ENCODE measurements at regions not wholly inside any gene's neighbourhood (a gene's known extent, or its start where the extent isn't known, plus 50 kb on each side); places are given as distances from the start of the nearest gene placed in this dataset.
A peak's percentile ranks its signal among the peaks of the same experiment; 100 is the strongest.

- DNase-seq (ENCODE audit: low spot score), result peak; percentile 91
These were observed 269.8 kb downstream of the SYK start for GRCh38 chr9:91071184-91071990.

GRCh38 chr9:91073049-91073810, 271.6 kb downstream of the SYK start:
- DNase-seq (ENCODE audit: low spot score), result no peak

GRCh38 chr9:91073811-91074771, 272.5 kb downstream of the SYK start:
- no peak for DNase-seq (ENCODE audit: low spot score)

DNA sequence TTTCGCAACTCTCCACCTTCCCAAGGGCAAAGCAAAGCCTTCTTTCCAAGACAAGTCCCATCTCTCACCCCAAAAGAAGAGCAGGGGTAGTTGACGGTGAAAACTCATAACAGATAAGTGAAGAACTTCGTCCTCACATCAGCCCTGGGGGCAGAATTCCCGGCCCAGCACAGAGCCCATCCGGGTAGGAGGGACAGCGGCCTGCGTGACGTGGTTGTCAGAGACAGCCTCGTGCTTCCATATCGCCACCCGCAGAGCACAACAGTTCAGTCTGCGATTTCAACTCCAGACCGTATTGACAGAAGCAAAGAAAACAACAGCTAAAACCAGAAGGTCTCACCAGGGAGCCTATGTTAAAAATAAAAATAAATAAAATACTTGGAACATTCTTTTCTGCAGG, 273.2 kb downstream of the SYK start:
- DNase-seq (ENCODE audit: low spot score), result no peak

DNA sequence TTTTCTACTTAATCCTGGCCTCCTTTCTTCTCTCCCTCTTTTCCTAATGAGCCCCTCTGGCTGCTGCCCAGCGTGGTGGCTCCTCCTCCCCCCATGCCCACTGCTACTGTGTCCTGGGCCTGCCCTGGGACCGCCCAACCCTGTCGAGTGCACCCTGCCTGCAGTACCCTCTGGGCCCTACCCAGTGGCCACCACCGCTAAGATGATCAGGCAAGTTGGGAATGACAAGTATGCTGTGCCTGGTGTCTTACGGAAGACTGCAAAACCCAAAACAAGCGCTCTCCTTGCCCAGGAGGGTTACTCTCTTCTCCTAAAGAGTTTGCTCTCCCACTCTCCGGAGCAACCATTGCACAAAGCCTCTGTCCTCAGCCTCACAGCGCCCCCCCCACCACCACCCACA, 273.7 kb downstream of the SYK start:
- no peak for DNase-seq (ENCODE audit: low spot score)

GRCh38 chr9:91077624-91078368, 276.2 kb downstream of the SYK start:
- no peak for DNase-seq (ENCODE audit: low spot score)

DNA sequence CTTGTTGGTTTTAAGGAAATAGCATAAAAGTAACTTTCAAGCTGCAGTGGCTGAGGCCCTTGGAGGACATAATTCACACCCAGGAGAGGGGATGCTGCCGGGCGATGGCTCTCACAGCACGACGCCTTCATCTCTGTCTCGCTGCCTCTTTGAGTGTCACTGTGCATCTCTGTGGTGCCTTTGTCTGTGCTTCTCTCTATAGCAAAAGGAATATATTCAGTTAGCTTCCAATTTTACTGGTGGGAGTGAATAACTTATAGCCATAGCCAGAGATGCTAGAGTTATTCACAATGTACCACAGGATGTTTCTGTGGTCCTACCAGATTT, 276.7 kb downstream of the SYK start:
- DNase-seq (ENCODE audit: low spot score), result no peak

DNA sequence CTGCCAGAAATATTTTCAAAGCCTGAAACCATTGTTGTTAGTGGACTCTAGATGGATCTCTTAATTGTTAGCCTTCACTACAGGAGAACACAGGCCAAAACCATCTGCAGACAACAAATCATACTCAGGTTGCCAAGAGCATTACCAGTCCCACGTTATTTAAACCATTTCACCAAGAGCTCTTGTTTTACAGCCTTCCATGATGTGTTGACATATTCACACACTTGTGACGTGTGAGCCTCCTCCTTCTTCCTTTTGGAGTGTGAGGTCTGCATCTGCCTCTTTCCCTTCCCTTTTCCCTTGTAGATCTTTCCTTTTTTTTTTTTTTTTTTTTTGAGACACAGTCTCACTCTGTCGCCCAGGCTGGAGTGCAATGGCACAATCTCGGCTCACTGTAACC, 279.0 kb downstream of the AUH start:
- no peak for DNase-seq (ENCODE audit: low spot score)

DNA sequence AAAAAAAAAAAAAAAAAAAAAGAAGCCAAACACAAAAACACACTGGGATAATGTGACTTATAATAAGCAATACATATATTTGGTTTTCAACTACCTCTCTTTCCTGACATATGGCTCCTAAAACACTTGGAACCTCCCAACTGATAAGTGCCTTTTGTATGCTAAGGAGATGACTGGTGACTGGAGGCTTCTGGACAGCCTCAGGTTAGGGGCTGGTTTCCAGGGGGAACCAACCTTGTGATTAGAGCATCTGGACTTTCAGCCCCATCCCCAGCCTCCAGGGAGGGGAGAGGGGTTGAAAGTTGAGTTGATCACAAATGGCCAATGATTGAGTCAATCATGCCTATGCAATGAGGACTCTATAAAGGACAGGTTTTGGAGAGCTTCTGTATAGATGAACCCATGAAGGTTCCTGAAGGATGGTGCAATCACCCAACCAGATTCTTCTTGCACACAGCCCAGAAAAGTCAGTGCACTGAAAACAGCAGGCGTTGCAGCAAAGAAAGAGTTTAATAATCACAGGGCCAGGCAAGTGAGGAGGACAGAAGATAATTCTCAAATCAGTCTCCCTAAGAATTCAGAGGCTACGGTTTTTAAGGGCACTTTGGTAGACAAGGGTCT, 276.7 kb downstream of the AUH start:
- no peak for DNase-seq (ENCODE audit: low spot score)

- DNase-seq (ENCODE audit: low spot score), result no peak
These were observed 276.0 kb downstream of the AUH start for GRCh38 chr9:91085517-91086291.

GRCh38 chr9:91086657-91087461, 274.9 kb downstream of the AUH start:
- DNase-seq (ENCODE audit: low spot score), result no peak

DNA sequence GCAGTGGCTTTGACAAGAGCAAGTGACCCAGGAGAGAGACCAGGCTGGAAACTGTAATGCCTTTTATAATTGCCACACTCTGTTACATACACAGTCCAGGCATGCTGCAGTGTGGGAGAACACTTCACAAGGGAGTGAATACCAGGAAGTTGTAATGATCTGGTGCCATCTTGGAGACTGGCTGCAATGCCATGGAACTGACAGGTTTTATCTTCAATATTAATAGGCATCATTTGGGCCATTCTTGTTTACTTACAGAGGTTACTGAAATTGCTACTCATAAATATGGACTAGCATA, 274.3 kb downstream of the AUH start:
- no peak for DNase-seq (ENCODE audit: low spot score)

GRCh38 chr9:91089405-91090129, 272.2 kb downstream of the AUH start:
- peak; percentile 39 for DNase-seq (ENCODE audit: low spot score)

DNA sequence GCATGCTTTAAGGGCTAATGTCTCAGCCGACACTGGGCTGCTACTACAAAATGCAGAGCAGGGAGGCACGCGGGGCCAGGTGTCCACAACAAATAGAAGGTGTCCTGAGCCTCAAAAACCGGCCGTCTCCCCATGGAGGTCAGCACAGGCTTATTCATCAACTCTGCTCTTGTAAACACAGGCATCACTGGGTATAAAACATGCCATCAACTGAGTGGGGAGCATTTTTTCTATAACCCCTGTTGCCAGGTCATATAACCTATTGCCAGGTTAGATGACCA, 271.6 kb downstream of the AUH start:
- DNase-seq (ENCODE audit: low spot score), result no peak

GRCh38 chr9:91092214-91092613, 269.5 kb downstream of the AUH start:
- DNase-seq (ENCODE audit: low spot score), result no peak

DNA sequence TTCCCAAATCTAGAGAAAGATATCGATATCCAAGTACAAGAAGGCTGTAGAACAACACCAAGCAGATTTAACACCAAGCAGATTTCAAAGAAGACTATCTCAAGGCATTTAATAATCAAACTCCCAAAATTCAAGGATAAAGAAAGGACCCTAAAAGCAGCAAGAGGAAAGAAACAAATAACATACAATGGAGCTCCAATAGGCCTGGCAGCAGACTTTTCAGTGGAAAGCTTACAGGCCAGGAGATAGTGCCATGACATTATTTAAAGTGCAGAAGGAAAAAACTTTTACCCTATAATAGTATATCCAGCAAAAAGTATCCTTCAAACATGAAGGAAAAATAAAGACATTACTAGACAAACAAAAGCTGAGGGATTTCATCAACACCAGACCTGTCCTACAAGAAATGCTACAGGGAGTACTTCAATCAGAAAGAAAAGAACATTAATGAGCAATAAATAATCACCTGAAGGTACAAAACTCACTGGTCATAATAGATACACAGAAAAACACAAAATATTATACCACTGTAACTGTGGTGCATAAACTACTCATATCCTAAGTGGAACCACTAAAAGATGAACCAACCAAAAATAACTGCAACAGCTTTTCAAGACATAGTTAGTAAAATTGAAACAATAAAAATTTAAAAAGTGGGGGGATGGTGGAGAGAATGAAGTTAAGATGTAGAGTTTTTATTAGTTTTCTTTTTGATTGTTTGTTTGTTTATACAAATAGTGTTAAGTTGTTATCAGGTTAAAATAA, 267.2 kb downstream of the AUH start:
- DNase-seq (ENCODE audit: low spot score), result no peak

GRCh38 chr9:91098203-91098850, 263.4 kb downstream of the AUH start:
- DNase-seq (ENCODE audit: low spot score), result no peak

DNA sequence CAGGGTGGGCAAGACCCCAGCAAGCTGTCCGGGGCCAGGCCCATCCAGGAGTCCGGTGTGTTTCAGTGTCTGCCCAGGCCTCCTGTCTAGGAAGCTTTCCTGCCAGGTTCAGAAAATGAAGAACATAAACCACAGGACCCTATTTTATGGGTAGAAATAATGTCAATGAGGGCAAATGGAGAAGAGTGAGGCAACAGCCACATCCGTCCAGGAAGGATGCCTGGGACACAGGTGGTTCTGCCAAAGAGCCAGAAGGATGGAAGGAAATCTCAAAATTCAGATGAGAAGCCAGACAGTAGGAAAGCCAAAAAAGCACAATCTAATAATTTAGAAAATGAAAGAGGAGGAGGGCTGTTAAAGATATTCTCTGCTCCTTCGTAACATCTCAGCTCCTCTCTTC, 262.3 kb downstream of the AUH start:
- DNase-seq (ENCODE audit: low spot score), result no peak
